ENCODE measurements at regions not wholly inside any gene's neighbourhood (a gene's known extent, or its start where the extent isn't known, plus 50 kb on each side); places are given as distances from the start of the nearest gene placed in this dataset.
"Not testable (repeated sequence)": the region's sequence is repeated elsewhere in the genome, so short reads cannot be mapped to it uniquely, and the experiment has no call there.

DNA sequence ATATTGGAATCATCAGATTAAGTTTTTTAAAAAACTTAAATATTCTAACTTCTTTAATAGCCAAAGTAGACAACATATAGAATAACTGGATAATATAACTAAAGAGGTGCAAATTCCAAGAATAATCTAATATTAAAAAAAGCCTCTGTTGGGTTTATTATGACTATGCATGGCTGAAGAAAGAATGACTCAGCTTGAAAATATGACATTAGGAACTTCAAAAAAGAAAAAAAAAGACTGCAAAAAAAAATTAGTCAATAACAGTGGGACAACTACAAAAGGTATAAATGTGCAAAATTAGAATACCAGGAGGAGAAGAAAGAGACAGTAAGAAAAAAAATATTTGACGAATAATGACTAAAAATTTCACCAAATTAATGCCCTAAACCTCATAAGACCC lies 1178.0 kb downstream of the JRKL start:
- Histone ChIP-seq H3K9me3 (ENCODE audit: control insufficient read depth, insufficient read depth, low read length) (no peaks in the 10 kb centered on the region), H3K36me3 (ENCODE audit: control insufficient read depth, low read length) (no peaks in the 10 kb centered on the region), H3K79me2 (ENCODE audit: control insufficient read depth, low read length) (no peaks in the 10 kb centered on the region), H3K27ac (ENCODE audit: low read depth, low read length) (no peak overlapping the region), H4K20me1 (ENCODE audit: control insufficient read depth, insufficient read depth, low read depth, low read length) (no peaks in the 10 kb centered on the region), H3F3A (ENCODE audit: control insufficient read depth, insufficient read depth) (no peaks in the 10 kb centered on the region), H3K4me1 (ENCODE audit: control insufficient read depth, low read length) (no peaks in the 10 kb centered on the region), H3K9me2 (replicated peaks; ENCODE audit: control insufficient read depth, low read length) (no peaks in the 10 kb centered on the region), H3K4me2 (ENCODE audit: low read length) (no peak overlapping the region), H3K4me3 (ENCODE audit: low read length) (no peak overlapping the region), H3K27me3 (ENCODE audit: control insufficient read depth, low read length) (no peaks in the 10 kb centered on the region)
- TF ChIP-seq EZH2phosphoT487 (IDR thresholded peaks at IDR 0.05; ENCODE audit: borderline replicate concordance, low read length) = no peak
- TF ChIP-seq, protein P1, sequence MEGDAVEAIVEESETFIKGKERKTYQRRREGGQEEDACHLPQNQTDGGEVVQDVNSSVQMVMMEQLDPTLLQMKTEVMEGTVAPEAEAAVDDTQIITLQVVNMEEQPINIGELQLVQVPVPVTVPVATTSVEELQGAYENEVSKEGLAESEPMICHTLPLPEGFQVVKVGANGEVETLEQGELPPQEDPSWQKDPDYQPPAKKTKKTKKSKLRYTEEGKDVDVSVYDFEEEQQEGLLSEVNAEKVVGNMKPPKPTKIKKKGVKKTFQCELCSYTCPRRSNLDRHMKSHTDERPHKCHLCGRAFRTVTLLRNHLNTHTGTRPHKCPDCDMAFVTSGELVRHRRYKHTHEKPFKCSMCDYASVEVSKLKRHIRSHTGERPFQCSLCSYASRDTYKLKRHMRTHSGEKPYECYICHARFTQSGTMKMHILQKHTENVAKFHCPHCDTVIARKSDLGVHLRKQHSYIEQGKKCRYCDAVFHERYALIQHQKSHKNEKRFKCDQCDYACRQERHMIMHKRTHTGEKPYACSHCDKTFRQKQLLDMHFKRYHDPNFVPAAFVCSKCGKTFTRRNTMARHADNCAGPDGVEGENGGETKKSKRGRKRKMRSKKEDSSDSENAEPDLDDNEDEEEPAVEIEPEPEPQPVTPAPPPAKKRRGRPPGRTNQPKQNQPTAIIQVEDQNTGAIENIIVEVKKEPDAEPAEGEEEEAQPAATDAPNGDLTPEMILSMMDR (IDR thresholded peaks at IDR 0.05; ENCODE audit: low read depth, low read length, poor library complexity, severe bottlenecking) = no peak

DNA sequence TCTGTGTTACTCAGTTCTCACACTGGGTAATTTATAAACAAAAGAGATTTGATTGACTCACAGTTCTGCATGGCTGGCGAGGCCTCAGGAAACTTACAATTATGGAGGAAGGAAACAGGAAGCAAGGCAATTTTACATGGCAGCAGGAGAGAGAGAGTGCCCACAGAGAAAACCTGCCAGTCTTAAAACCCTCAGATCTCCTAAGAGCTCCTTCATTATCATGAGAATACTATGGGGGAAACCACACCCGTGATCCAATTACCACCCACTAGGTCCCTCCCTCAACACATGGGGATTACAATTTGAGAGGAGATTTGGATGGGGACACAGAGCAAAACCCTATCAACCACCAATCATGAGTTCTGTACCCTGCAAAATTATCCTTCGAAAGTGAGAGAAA lies 1180.8 kb downstream of the JRKL start:
- Histone ChIP-seq H3K27ac (ENCODE audit: low read depth, low read length) (no peak overlapping the region), H3K79me2 (ENCODE audit: control insufficient read depth, low read length) (no peaks in the 10 kb centered on the region), H3K4me2 (ENCODE audit: low read length) (no peak overlapping the region), H3K9me2 (replicated peaks; ENCODE audit: control insufficient read depth, low read length) (no peaks in the 10 kb centered on the region), H3F3A (ENCODE audit: control insufficient read depth, insufficient read depth) (no peaks in the 10 kb centered on the region), H3K9me3 (ENCODE audit: control insufficient read depth, insufficient read depth, low read length) (no peaks in the 10 kb centered on the region), H3K4me1 (ENCODE audit: control insufficient read depth, low read length) (no peaks in the 10 kb centered on the region), H3K4me3 (ENCODE audit: low read length) (no peak overlapping the region), H3K36me3 (ENCODE audit: control insufficient read depth, low read length) (no peaks in the 10 kb centered on the region), H3K27me3 (ENCODE audit: control insufficient read depth, low read length) (no peaks in the 10 kb centered on the region), H4K20me1 (ENCODE audit: control insufficient read depth, insufficient read depth, low read depth, low read length) (no peaks in the 10 kb centered on the region)
- TF ChIP-seq, protein P1 (IDR thresholded peaks at IDR 0.05; ENCODE audit: low read depth, low read length, poor library complexity, severe bottlenecking) = no peak
- no peak for TF ChIP-seq EZH2phosphoT487 (IDR thresholded peaks at IDR 0.05; ENCODE audit: borderline replicate concordance, low read length)

DNA sequence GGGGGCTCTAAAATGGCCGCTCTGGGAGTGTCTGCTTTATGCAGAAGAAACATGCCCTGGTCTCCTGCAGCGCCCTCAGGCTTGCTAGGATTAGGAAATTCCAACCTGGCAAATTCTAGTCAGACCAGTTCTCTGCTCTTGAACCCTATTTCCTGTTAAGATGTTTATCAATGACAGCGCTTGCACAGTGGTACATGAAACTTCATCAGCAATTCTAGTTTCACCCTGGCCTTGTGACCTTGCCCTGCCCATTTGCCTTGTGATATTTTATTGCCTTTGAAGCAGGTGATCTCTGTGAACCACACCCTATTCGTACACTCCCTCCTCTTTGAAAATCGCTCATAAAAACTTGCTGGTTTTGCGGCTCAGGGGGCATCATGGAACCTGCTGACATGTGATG lies 1184.0 kb downstream of the JRKL start:
- H3K27me3 ChIP-seq (ENCODE audit: control insufficient read depth, low read length); H3K27ac ChIP-seq (ENCODE audit: low read depth, low read length); H3K4me3 ChIP-seq (ENCODE audit: low read length); H3K4me1 ChIP-seq (ENCODE audit: control insufficient read depth, low read length); H3K79me2 ChIP-seq (ENCODE audit: control insufficient read depth, low read length); H4K20me1 ChIP-seq (ENCODE audit: control insufficient read depth, insufficient read depth, low read depth, low read length); H3K9me3 ChIP-seq (ENCODE audit: control insufficient read depth, insufficient read depth, low read length); H3K9me2 ChIP-seq (replicated peaks; ENCODE audit: control insufficient read depth, low read length); H3K4me2 ChIP-seq (ENCODE audit: low read length); H3K36me3 ChIP-seq (ENCODE audit: control insufficient read depth, low read length); H3F3A ChIP-seq (ENCODE audit: control insufficient read depth, insufficient read depth): not testable (repeated sequence)

DNA sequence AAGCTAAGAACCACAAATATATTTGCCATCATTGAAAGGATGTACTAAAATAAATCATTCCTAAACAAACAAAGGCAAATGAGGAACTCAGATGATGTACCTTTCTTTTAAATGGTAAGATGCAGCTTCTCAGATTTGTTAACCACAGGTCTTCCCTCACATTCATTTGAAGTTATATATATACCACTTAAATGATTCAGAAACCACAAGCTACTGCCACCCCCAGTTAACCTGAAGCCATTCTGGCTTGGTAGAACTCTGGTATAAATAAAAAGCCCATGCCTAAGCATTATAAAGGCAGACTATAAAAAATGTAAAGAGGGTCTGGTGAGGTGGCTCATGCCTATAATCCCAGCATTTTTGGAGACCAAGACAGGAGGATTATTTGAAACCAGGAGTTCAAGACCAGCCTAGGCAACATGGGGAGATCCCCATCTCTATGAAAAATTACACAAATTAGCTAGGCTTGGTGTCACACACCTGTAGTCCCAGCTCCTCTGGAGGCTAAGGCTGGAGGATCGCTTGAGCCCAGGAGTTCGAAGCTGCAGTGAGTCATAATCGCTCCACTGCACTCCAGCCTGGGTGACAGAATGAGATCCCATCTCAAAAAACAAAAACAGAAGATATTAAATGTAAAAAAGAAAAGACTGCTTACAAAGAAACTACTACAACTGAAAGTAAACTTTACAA lies 1185.3 kb downstream of the JRKL start:
- Histone ChIP-seq H3K9me2 (replicated peaks; ENCODE audit: control insufficient read depth, low read length) (no peaks in the 10 kb centered on the region), H3K27ac (ENCODE audit: low read depth, low read length) (no peak overlapping the region), H3K4me3 (ENCODE audit: low read length) (no peak overlapping the region), H3K4me2 (ENCODE audit: low read length) (no peak overlapping the region), H3K36me3 (ENCODE audit: control insufficient read depth, low read length) (no peaks in the 10 kb centered on the region), H3K27me3 (ENCODE audit: control insufficient read depth, low read length) (no peaks in the 10 kb centered on the region), H3K4me1 (ENCODE audit: control insufficient read depth, low read length) (no peaks in the 10 kb centered on the region), H3F3A (ENCODE audit: control insufficient read depth, insufficient read depth) (no peaks in the 10 kb centered on the region), H4K20me1 (ENCODE audit: control insufficient read depth, insufficient read depth, low read depth, low read length) (no peaks in the 10 kb centered on the region), H3K79me2 (ENCODE audit: control insufficient read depth, low read length) (no peaks in the 10 kb centered on the region), H3K9me3 (ENCODE audit: control insufficient read depth, insufficient read depth, low read length) (no peaks in the 10 kb centered on the region)
- TF ChIP-seq, protein P1 (IDR thresholded peaks at IDR 0.05; ENCODE audit: low read depth, low read length, poor library complexity, severe bottlenecking) = no peak
- no peak for TF ChIP-seq EZH2phosphoT487 (IDR thresholded peaks at IDR 0.05; ENCODE audit: borderline replicate concordance, low read length)
